Liver (tissue), 3 donors: ENCODE measurements at regions not wholly inside any gene's neighbourhood (a gene's known extent, or its start where the extent isn't known, plus 50 kb on each side); places are given as distances from the start of the nearest gene placed in this dataset.
"Not testable (repeated sequence)": the region's sequence is repeated elsewhere in the genome, so short reads cannot be mapped to it uniquely, and the experiment has no call there.

Experiments
- CTCF ChIP-seq: fragments of 150-350 bp; IDR thresholded peaks from 2 replicates; pipeline ENCODE4 v1.5.1; 2017; ENCODE audit warnings: improper control_type of control experiment, low read depth, low read length; ENCODE audit not compliant: missing input control
- FOXA2 ChIP-seq: IDR thresholded peaks from 2 replicates; pipeline ENCODE4 v1.6.1; 2016; ENCODE audit warnings: antibody characterized with exemption
- GABPA ChIP-seq, 2 donors: IDR thresholded peaks in 1 of 2; conservative IDR thresholded peaks in 1 of 2; 2 replicates each; pipeline ENCODE4 v1.6.1; 2016; ENCODE audit warnings: antibody characterized with exemption in 2 of 2, mild to moderate bottlenecking in 1 of 2, moderate library complexity in 1 of 2
- HNF4A ChIP-seq, 2 donors: conservative IDR thresholded peaks; 2 replicates each; pipeline ENCODE4 v1.6.1; 2016; ENCODE audit warnings: antibody characterized with exemption in 2 of 2, mild to moderate bottlenecking in 2 of 2
- HNF4G ChIP-seq: IDR thresholded peaks from 2 replicates; pipeline ENCODE4 v1.6.1; 2016; ENCODE audit warnings: antibody characterized with exemption
- JUND ChIP-seq, 2 donors: IDR thresholded peaks; 2 replicates each; pipeline ENCODE4 v1.6.1; 2016; ENCODE audit warnings: antibody characterized with exemption in 2 of 2
- MAX ChIP-seq: IDR thresholded peaks from 2 replicates; pipeline ENCODE4 v1.6.1; 2016; ENCODE audit warnings: antibody characterized with exemption
- NR2F2 ChIP-seq: IDR thresholded peaks from 2 replicates; pipeline ENCODE4 v1.6.1; 2016; ENCODE audit warnings: antibody characterized with exemption
- RAD21 ChIP-seq, 2 donors: IDR thresholded peaks; 2 replicates each; pipeline ENCODE4 v1.6.1; 2016; ENCODE audit warnings: antibody characterized with exemption in 2 of 2, mild to moderate bottlenecking in 2 of 2
- REST ChIP-seq: IDR thresholded peaks from 2 replicates; pipeline ENCODE4 v1.6.1; 2016; ENCODE audit warnings: antibody characterized with exemption, mild to moderate bottlenecking
- SP1 ChIP-seq: IDR thresholded peaks from 2 replicates; pipeline ENCODE4 v1.6.1; 2018; ENCODE audit warnings: antibody characterized with exemption, mild to moderate bottlenecking
- TAF1 ChIP-seq: conservative IDR thresholded peaks from 2 replicates; pipeline ENCODE4 v1.6.1; 2016; ENCODE audit warnings: antibody characterized with exemption, mild to moderate bottlenecking
- ZBTB33 ChIP-seq: IDR thresholded peaks from 2 replicates; pipeline ENCODE4 v1.6.1; 2016; ENCODE audit warnings: antibody characterized with exemption
- TF ChIP-seq, protein P1 (sequence below): IDR thresholded peaks from 2 replicates; pipeline ENCODE4 v1.6.1; 2016; ENCODE audit warnings: antibody characterized with exemption
- donor health status: healthy.
- donor health status: healthy.

- not testable (repeated sequence) for TF ChIP-seq GABPA (IDR thresholded peaks at IDR 0.05 in 1 of 2, conservative IDR thresholded peaks at IDR 0.05 in 1 of 2); CTCF; HNF4A (conservative IDR thresholded peaks at IDR 0.05); REST; FOXA2; NR2F2; SP1; MAX; ZBTB33; JUND (IDR thresholded peaks at IDR 0.05); TAF1; HNF4G; RAD21 (IDR thresholded peaks at IDR 0.05)
- TF ChIP-seq, protein P1, sequence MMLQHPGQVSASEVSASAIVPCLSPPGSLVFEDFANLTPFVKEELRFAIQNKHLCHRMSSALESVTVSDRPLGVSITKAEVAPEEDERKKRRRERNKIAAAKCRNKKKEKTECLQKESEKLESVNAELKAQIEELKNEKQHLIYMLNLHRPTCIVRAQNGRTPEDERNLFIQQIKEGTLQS: not testable (repeated sequence)
These were observed 366.8 kb downstream of the ANAPC1 start for GRCh38 chr2:111517050-111517720.
